Body of pancreas (tissue), 4 donors: ENCODE measurements at regions not wholly inside any gene's neighbourhood (a gene's known extent, or its start where the extent isn't known, plus 50 kb on each side); places are given as distances from the start of the nearest gene placed in this dataset.

Experiments
- POLR2A ChIP-seq, 3 donors: fragments of 450-650 bp; IDR thresholded peaks; one replicate each; pipeline ENCODE4 v1.6.1; 2016; ENCODE audit warnings: antibody characterized with exemption in 3 of 3, mild to moderate bottlenecking in 2 of 3
- TF ChIP-seq, protein P1 (sequence below), 7 experiments: fragments of 450-650 bp in 4 of 7; fragments of 200-600 bp in 3 of 7; sonication (generic) in 3 of 7; IDR thresholded peaks; one replicate each; pipeline ENCODE4 v1.5.1; 2016 to 2019; ENCODE audit warnings: antibody characterized with exemption in 7 of 7

DNA sequence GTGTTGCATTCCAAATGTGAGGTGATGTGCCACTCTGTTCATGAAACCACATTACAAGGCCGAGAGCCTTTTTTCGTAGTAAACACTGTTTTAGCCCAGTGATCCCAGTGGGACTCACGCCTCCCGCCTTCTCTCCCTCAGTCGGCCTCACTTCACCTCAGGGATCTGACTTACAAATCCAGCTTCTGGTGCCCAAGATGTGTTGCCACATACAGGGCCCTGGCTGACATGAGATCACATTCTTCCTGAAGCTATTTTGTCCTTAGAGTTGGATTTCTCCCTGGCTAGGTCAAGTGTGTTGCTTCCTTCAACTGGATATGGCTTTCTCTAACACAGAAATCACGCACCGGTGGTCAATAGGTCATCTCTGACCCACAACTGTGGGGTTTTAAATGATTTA, 354.7 kb downstream of the FBXW7 start:
- TF ChIP-seq, protein P1, sequence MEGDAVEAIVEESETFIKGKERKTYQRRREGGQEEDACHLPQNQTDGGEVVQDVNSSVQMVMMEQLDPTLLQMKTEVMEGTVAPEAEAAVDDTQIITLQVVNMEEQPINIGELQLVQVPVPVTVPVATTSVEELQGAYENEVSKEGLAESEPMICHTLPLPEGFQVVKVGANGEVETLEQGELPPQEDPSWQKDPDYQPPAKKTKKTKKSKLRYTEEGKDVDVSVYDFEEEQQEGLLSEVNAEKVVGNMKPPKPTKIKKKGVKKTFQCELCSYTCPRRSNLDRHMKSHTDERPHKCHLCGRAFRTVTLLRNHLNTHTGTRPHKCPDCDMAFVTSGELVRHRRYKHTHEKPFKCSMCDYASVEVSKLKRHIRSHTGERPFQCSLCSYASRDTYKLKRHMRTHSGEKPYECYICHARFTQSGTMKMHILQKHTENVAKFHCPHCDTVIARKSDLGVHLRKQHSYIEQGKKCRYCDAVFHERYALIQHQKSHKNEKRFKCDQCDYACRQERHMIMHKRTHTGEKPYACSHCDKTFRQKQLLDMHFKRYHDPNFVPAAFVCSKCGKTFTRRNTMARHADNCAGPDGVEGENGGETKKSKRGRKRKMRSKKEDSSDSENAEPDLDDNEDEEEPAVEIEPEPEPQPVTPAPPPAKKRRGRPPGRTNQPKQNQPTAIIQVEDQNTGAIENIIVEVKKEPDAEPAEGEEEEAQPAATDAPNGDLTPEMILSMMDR (IDR thresholded peaks at IDR 0.05) = no peak
- no peak for TF ChIP-seq POLR2A (IDR thresholded peaks at IDR 0.05)
